ENCODE measurements at regions not wholly inside any gene's neighbourhood (a gene's known extent, or its start where the extent isn't known, plus 50 kb on each side); places are given as distances from the start of the nearest gene placed in this dataset.

DNA sequence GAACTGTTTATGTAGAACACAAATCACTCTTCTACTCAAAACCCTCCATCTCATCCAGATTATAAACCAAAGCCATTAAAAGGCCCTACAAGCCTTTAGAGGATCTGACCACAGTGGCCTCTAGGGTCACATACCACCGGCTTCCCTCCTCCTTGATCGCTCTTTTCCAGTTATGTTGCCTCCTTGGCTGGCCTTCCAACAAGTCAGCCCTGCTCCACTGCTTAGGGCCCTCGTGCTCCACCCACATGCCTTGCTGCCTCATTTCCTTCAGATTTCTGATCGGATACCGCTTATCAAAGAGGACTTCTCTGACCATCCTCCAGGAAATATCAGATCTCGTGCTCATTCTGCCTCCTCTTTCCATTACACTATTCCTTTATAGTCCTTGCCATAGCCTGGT is 139.4 kb upstream of the RAI14 start:
- no peak for DNase-seq (ENCODE audit: low spot score)
- TF ChIP-seq, protein P1, sequence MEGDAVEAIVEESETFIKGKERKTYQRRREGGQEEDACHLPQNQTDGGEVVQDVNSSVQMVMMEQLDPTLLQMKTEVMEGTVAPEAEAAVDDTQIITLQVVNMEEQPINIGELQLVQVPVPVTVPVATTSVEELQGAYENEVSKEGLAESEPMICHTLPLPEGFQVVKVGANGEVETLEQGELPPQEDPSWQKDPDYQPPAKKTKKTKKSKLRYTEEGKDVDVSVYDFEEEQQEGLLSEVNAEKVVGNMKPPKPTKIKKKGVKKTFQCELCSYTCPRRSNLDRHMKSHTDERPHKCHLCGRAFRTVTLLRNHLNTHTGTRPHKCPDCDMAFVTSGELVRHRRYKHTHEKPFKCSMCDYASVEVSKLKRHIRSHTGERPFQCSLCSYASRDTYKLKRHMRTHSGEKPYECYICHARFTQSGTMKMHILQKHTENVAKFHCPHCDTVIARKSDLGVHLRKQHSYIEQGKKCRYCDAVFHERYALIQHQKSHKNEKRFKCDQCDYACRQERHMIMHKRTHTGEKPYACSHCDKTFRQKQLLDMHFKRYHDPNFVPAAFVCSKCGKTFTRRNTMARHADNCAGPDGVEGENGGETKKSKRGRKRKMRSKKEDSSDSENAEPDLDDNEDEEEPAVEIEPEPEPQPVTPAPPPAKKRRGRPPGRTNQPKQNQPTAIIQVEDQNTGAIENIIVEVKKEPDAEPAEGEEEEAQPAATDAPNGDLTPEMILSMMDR (IDR thresholded peaks at IDR 0.05; ENCODE audit: extremely low read depth, missing control alignments) = no peak

GRCh38 chr5:34517249-34517648 is 138.9 kb upstream of the RAI14 start:
- TF ChIP-seq, protein P1 (IDR thresholded peaks at IDR 0.05; ENCODE audit: extremely low read depth, missing control alignments) = no peak
- no peak for DNase-seq (ENCODE audit: low spot score)

GRCh38 chr5:34519489-34520220 is 136.5 kb upstream of the RAI14 start:
- no peak for DNase-seq (ENCODE audit: low spot score)
- TF ChIP-seq, protein P1 (IDR thresholded peaks at IDR 0.05; ENCODE audit: extremely low read depth, missing control alignments) = no peak

GRCh38 chr5:34521628-34522290 is 134.4 kb upstream of the RAI14 start:
- DNase-seq (ENCODE audit: low spot score) = no peak
- TF ChIP-seq, protein P1 (IDR thresholded peaks at IDR 0.05; ENCODE audit: extremely low read depth, missing control alignments) = no peak

DNA sequence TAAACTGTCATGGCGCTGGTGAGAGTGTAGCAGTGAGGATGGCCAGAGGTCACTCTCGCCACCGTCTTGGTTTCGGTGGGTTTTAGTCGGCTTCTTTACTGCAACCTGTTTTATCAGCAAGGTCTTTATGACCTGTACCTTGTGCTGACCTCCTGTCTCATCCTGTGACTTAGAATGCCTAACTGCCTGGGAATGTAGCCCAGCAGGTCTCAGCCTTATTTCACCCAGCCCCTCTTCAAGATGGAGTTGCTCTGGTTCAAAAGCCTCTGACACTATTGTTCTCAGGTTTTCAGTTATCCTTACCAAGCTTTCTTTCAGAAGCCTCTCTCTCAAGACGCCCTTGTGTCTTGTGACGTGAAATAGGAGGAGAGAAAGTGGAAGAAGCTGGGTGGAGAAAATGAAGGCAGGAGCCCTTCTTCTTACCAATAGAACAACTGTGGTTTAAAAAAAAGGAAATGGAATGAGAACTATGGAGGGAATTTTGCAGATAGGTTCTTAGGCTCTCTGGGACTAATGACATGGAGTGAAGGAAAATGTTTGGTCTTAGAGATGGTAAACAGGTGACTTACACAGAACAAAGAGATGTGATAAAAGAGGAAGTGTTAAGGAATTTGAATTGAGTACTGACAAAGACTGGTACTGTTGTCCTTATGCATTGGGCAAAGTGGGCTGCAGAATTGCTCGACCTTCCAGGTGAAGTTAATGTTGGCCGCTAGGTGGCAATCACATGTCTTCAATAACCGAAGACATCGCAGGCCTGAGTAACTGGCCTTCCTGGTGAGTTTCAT is 133.3 kb upstream of the RAI14 start:
- TF ChIP-seq, protein P1 (IDR thresholded peaks at IDR 0.05; ENCODE audit: extremely low read depth, missing control alignments) = peak; percentile 45
- peak; percentile 72 for DNase-seq (ENCODE audit: low spot score)

GRCh38 chr5:34523387-34523726 is 132.8 kb upstream of the RAI14 start:
- TF ChIP-seq, protein P1 (IDR thresholded peaks at IDR 0.05; ENCODE audit: extremely low read depth, missing control alignments) = no peak
- DNase-seq (ENCODE audit: low spot score) = no peak

- TF ChIP-seq, protein P1 (IDR thresholded peaks at IDR 0.05; ENCODE audit: extremely low read depth, missing control alignments) = no peak
- DNase-seq (ENCODE audit: low spot score) = no peak
These were observed 132.0 kb upstream of the RAI14 start for GRCh38 chr5:34524123-34524522.

Data from GM20000 (cell line).